ENCODE measurements at regions not wholly inside any gene's neighbourhood (a gene's known extent, or its start where the extent isn't known, plus 50 kb on each side); places are given as distances from the start of the nearest gene placed in this dataset.

- TF ChIP-seq CTCF (conservative IDR thresholded peaks at IDR 0.05), result no peak
- no peak overlapping the region for H3K27ac ChIP-seq
Observed at GRCh38 chr7:17040716-17041115, 158.9 kb upstream of the AGR3 start.

GRCh38 chr7:17041324-17041723, 159.5 kb upstream of the AGR3 start:
- H3K27ac ChIP-seq, result no peak overlapping the region
- no peak for TF ChIP-seq CTCF (conservative IDR thresholded peaks at IDR 0.05)

- H3K27ac ChIP-seq, result no peak overlapping the region
Observed at GRCh38 chr7:17042211-17042610, 160.4 kb upstream of the AGR3 start.

GRCh38 chr7:17043012-17043877, 161.5 kb upstream of the AGR3 start:
- TF ChIP-seq CTCF (conservative IDR thresholded peaks at IDR 0.05), result no peak
- no peak overlapping the region for H3K27ac ChIP-seq

More at GRCh38 chr7:17042211-17042610, 160.4 kb upstream of the AGR3 start:
- no peak for TF ChIP-seq CTCF (conservative IDR thresholded peaks at IDR 0.05)

- no peak for TF ChIP-seq CTCF (conservative IDR thresholded peaks at IDR 0.05)
- no peak overlapping the region for H3K27ac ChIP-seq
Observed at GRCh38 chr7:17044396-17044795, 162.6 kb upstream of the AGR3 start.

- no peak overlapping the region for H3K27ac ChIP-seq
- no peak for TF ChIP-seq CTCF (conservative IDR thresholded peaks at IDR 0.05)
Observed at GRCh38 chr7:17044861-17045260, 163.1 kb upstream of the AGR3 start.

GRCh38 chr7:17046259-17046658, 164.5 kb upstream of the AGR3 start:
- no peak for TF ChIP-seq CTCF (conservative IDR thresholded peaks at IDR 0.05)
- no peak overlapping the region for H3K27ac ChIP-seq

Measured in VCaP (cell line).